HG02852 (cell line): ENCODE measurements at regions not wholly inside any gene's neighbourhood (a gene's known extent, or its start where the extent isn't known, plus 50 kb on each side); places are given as distances from the start of the nearest gene placed in this dataset.
"Not testable (repeated sequence)": the region's sequence is repeated elsewhere in the genome, so short reads cannot be mapped to it uniquely, and the experiment has no call there.

Experiments
- ATAC-seq: cut with Tn5 transposase; IDR thresholded peaks from one replicate; pipeline ENCODE4 v1.9.1; 2021; ENCODE audit warnings: mild to moderate bottlenecking, moderate library complexity; ENCODE audit not compliant: unreplicated experiment

GRCh38 chr2:53497020-53497419 is 270.6 kb upstream of the CHAC2 start:
- ATAC-seq, result no peak

- ATAC-seq, result no peak
These were observed 274.4 kb upstream of the CHAC2 start for GRCh38 chr2:53493210-53493609.

GRCh38 chr2:53490659-53491058 is 276.9 kb upstream of the CHAC2 start:
- ATAC-seq, result no peak

- ATAC-seq, result not testable (repeated sequence)
These were observed 281.3 kb upstream of the CHAC2 start for GRCh38 chr2:53486185-53486899.

- ATAC-seq, result no peak
These were observed 282.4 kb upstream of the CHAC2 start for GRCh38 chr2:53485021-53485728.

GRCh38 chr2:53484531-53484930 is 283.1 kb upstream of the CHAC2 start:
- no peak for ATAC-seq

GRCh38 chr2:53477517-53477916 is 290.1 kb upstream of the CHAC2 start:
- ATAC-seq, result no peak

GRCh38 chr2:53476834-53477233 is 290.8 kb upstream of the CHAC2 start:
- no peak for ATAC-seq

- ATAC-seq, result no peak
These were observed 291.8 kb upstream of the CHAC2 start for GRCh38 chr2:53475766-53476165.

- no peak for ATAC-seq
These were observed 292.3 kb upstream of the CHAC2 start for GRCh38 chr2:53475321-53475720.

GRCh38 chr2:53474914-53475313 is 292.7 kb upstream of the CHAC2 start:
- no peak for ATAC-seq

- ATAC-seq, result no peak
These were observed 293.8 kb upstream of the CHAC2 start for GRCh38 chr2:53473775-53474311.

- ATAC-seq, result no peak
These were observed 294.4 kb upstream of the CHAC2 start for GRCh38 chr2:53473236-53473635.

GRCh38 chr2:53467467-53468180 is 300.0 kb upstream of the CHAC2 start:
- ATAC-seq, result no peak

- no peak for ATAC-seq
These were observed 303.5 kb upstream of the CHAC2 start for GRCh38 chr2:53463806-53464726.

GRCh38 chr2:53460937-53461336 is 306.7 kb upstream of the CHAC2 start:
- ATAC-seq, result no peak

GRCh38 chr2:53460347-53460746 is 307.3 kb upstream of the CHAC2 start:
- no peak for ATAC-seq

- no peak for ATAC-seq
These were observed 312.5 kb upstream of the CHAC2 start for GRCh38 chr2:53455094-53455493.

GRCh38 chr2:53452957-53453748 is 314.5 kb upstream of the CHAC2 start:
- no peak for ATAC-seq

- ATAC-seq, result no peak
These were observed 315.2 kb upstream of the CHAC2 start for GRCh38 chr2:53452400-53452799.
